NT2/D1 (cell line): ENCODE measurements at regions not wholly inside any gene's neighbourhood (a gene's known extent, or its start where the extent isn't known, plus 50 kb on each side); places are given as distances from the start of the nearest gene placed in this dataset.

ENCODE experiments used
- DNase-seq: peaks from one replicate; pipeline ENCODE4 v3.0.0-alpha.2; 2011; ENCODE audit warnings: low read depth, low spot score
- H3K27me3 ChIP-seq: 2 replicates; pipeline ENCODE4 v1.6.0; 2011; ENCODE audit warnings: mild to moderate bottlenecking; ENCODE audit not compliant: insufficient read length, insufficient read depth
- H3K36me3 ChIP-seq: 2 replicates; pipeline ENCODE4 v1.6.1; 2011; ENCODE audit warnings: mild to moderate bottlenecking, low read length, mixed read lengths; ENCODE audit not compliant: insufficient read depth, insufficient read length
- H3K4me1 ChIP-seq: 2 replicates; pipeline ENCODE4 v1.5.1; 2011; ENCODE audit not compliant: insufficient read depth, insufficient read length
- H3K4me3 ChIP-seq: 2 replicates; pipeline ENCODE4 v1.5.1; 2011; ENCODE audit warnings: low read depth; ENCODE audit not compliant: insufficient read length
- H3K9ac ChIP-seq: 2 replicates; pipeline ENCODE4 v1.6.0; 2011; ENCODE audit warnings: low read depth; ENCODE audit not compliant: insufficient read length
- H3K9me3 ChIP-seq: 2 replicates; pipeline ENCODE4 v1.5.1; 2011; ENCODE audit warnings: mild to moderate bottlenecking, low read length; ENCODE audit not compliant: insufficient read depth
- SUZ12 ChIP-seq: IDR thresholded peaks from 2 replicates; pipeline ENCODE4 v1.6.1; 2011; ENCODE audit not compliant: insufficient read length, insufficient read depth; ENCODE audit errors: extremely low read depth
- YY1 ChIP-seq: IDR thresholded peaks from 2 replicates; pipeline ENCODE4 v1.6.1; 2011; ENCODE audit not compliant: insufficient read length, insufficient read depth
- ZNF274 ChIP-seq: IDR thresholded peaks from 2 replicates; pipeline ENCODE4 v1.6.1; 2011; ENCODE audit warnings: mild to moderate bottlenecking, low read depth, low read length

- Histone ChIP-seq H3K36me3 (no peaks in the 10 kb centered on the region), H3K4me3 (no peak overlapping the region), H3K4me1 (no peaks in the 10 kb centered on the region), H3K9ac (no peak overlapping the region), H3K9me3 (no peaks in the 10 kb centered on the region), H3K27me3 (no peaks in the 10 kb centered on the region)
- no peak for DNase-seq
- no peak for TF ChIP-seq SUZ12
Observed at GRCh38 chr9:81390792-81391456, 298.4 kb downstream of the TLE1 start.

- Histone ChIP-seq H3K4me1 (no peaks in the 10 kb centered on the region), H3K9me3 (no peaks in the 10 kb centered on the region), H3K4me3 (no peak overlapping the region), H3K27me3 (no peaks in the 10 kb centered on the region), H3K9ac (no peak overlapping the region), H3K36me3 (no peaks in the 10 kb centered on the region)
- no peak for DNase-seq
- no peak for TF ChIP-seq ZNF274
- no peak for TF ChIP-seq SUZ12
- no peak for TF ChIP-seq YY1
Observed at GRCh38 chr9:81389569-81389993, 299.8 kb downstream of the TLE1 start.

- no peaks in the 10 kb centered on the region for H3K27me3 ChIP-seq
- H3K36me3 ChIP-seq = no peaks in the 10 kb centered on the region
- no peak for TF ChIP-seq YY1
- no peak for TF ChIP-seq ZNF274
- TF ChIP-seq SUZ12 = no peak
Observed at GRCh38 chr9:81388831-81389230, 300.5 kb downstream of the TLE1 start.

GRCh38 chr9:81387360-81388106, 301.8 kb downstream of the TLE1 start:
- H3K27me3 ChIP-seq = no peaks in the 10 kb centered on the region
- no peaks in the 10 kb centered on the region for H3K9me3 ChIP-seq
- no peaks in the 10 kb centered on the region for H3K36me3 ChIP-seq
- no peak for DNase-seq
- no peak for TF ChIP-seq ZNF274
- no peak for TF ChIP-seq YY1
- no peak for TF ChIP-seq SUZ12
- no peak overlapping the region for H3K9ac ChIP-seq
- H3K4me3 ChIP-seq = no peak overlapping the region
- H3K4me1 ChIP-seq = no peaks in the 10 kb centered on the region

More at GRCh38 chr9:81388831-81389230, 300.5 kb downstream of the TLE1 start:
- DNase-seq = no peak
- H3K9ac ChIP-seq = no peak overlapping the region
- no peaks in the 10 kb centered on the region for H3K9me3 ChIP-seq
- no peak overlapping the region for H3K4me3 ChIP-seq
- H3K4me1 ChIP-seq = no peaks in the 10 kb centered on the region

- no peak overlapping the region for H3K4me3 ChIP-seq
- H3K36me3 ChIP-seq = no peaks in the 10 kb centered on the region
- H3K9me3 ChIP-seq = no peaks in the 10 kb centered on the region
- no peaks in the 10 kb centered on the region for H3K27me3 ChIP-seq
- no peak overlapping the region for H3K9ac ChIP-seq
- no peak for DNase-seq
- TF ChIP-seq ZNF274 (no peak), YY1 (no peak), SUZ12 (no peak)
- no peaks in the 10 kb centered on the region for H3K4me1 ChIP-seq
Observed at GRCh38 chr9:81384911-81385310, 304.4 kb downstream of the TLE1 start.

- Histone ChIP-seq H3K4me3 (no peak overlapping the region), H3K9me3 (no peaks in the 10 kb centered on the region), H3K9ac (no peak overlapping the region), H3K4me1 (no peaks in the 10 kb centered on the region), H3K36me3 (no peaks in the 10 kb centered on the region), H3K27me3 (no peaks in the 10 kb centered on the region)
- TF ChIP-seq ZNF274 (no peak), SUZ12 (no peak), YY1 (no peak)
- no peak for DNase-seq
Observed at GRCh38 chr9:81382281-81382680, 307.1 kb downstream of the TLE1 start.

GRCh38 chr9:81381694-81382093, 307.7 kb downstream of the TLE1 start:
- DNase-seq = no peak

More at GRCh38 chr9:81381694-81382093, 307.7 kb downstream of the TLE1 start:
- no peak overlapping the region for H3K9ac ChIP-seq
- H3K27me3 ChIP-seq = no peaks in the 10 kb centered on the region
- no peak for TF ChIP-seq ZNF274
- TF ChIP-seq SUZ12 = no peak
- no peak for TF ChIP-seq YY1
- H3K9me3 ChIP-seq = no peaks in the 10 kb centered on the region
- H3K4me3 ChIP-seq = no peak overlapping the region
- H3K4me1 ChIP-seq = no peaks in the 10 kb centered on the region
- no peaks in the 10 kb centered on the region for H3K36me3 ChIP-seq
